ENCODE measurements at regions not wholly inside any gene's neighbourhood (a gene's known extent, or its start where the extent isn't known, plus 50 kb on each side); places are given as distances from the start of the nearest gene placed in this dataset.

DNA sequence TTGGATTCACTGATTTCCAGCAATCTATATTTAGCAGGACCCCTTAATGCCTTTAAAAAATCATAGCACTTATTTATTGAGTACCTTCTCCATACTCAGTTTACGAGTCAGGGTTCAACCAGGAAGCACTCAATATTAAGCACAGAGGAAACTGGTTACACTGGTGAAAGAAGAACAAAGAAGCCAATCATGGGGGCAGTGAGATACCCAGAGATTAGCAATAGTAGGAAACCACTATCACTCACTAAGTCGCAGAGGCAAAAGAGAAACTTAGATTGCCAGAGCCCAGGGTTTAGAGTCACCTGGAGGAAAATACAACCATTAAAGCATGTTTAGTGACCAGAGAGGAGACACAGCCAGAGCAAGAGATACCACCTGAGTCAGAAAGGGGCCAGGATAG is 670.5 kb upstream of the USP24 start:
- no peak for TF ChIP-seq CTCF (IDR thresholded peaks at IDR 0.05; ENCODE audit: insufficient read depth, low read length, missing control alignments)
- DNase-seq (ENCODE audit: low read depth, low spot score): no peak
- no peak overlapping the region for H3K4me3 ChIP-seq (ENCODE audit: low read depth, low read length)
- POLR2A ChIA-PET: no interaction called here
- CTCF ChIA-PET: interaction anchor here (1.1 to 1.5 kb wide), 2 partner anchors 18 to 699 kb away, joined by 3 to 4 read pairs; no protein-coding TSS in a partner anchor

DNA sequence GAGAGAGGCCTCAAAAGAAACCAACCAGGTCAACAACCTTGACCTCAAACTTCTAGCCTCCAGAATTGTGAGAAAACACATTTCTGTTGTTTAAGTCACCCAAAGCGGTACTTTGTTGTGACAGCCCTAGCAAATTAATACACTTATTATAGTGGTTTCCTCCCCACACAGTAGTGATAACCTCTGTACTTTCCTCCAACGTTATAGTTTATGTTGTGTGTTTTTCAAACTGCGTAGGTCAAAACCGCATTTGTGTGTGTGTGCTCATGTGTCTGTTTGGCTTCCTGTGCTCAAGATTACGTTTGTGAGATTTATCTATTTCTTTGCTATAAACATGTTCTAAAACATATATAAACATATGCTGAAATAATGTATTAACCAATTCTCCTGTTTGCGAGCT is 667.8 kb upstream of the USP24 start:
- ChIA-PET POLR2A (no interaction called here), CTCF (no interaction called here)
- DNase-seq (ENCODE audit: low read depth, low spot score): no peak
- no peak overlapping the region for H3K4me3 ChIP-seq (ENCODE audit: low read depth, low read length)
- no peak for TF ChIP-seq CTCF (IDR thresholded peaks at IDR 0.05; ENCODE audit: insufficient read depth, low read length, missing control alignments)

DNA sequence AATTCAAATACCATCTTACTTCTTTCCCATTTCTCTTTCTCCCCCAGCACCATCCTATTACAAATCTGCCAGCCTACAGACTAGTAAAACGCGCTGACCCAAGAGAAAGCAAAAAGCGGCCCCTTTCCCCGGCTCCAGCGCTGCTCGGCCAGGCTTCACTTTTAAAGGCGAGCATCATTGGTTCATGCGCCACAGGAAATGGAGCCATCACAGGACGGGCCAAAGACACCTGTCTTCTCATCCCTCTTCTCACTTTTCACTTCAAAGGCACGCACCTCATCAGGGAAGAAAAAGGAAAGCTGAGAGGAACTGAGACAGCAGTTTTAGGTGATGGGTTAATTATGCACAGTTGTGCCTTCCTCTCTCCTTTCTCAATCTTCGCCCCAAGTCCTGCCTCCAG is 664.2 kb upstream of the USP24 start:
- TF ChIP-seq CTCF (IDR thresholded peaks at IDR 0.05; ENCODE audit: insufficient read depth, low read length, missing control alignments): no peak
- no peak overlapping the region for H3K4me3 ChIP-seq (ENCODE audit: low read depth, low read length)
- DNase-seq (ENCODE audit: low read depth, low spot score): no peak
- ChIA-PET CTCF (no interaction called here), POLR2A (no interaction called here)

- ChIA-PET CTCF (interaction anchor here (1.4 kb wide), 1 partner anchor 17 kb away, joined by 3 read pairs; no protein-coding TSS in a partner anchor), POLR2A (interaction anchor here (1.1 kb wide), 1 partner anchor 10 kb away, joined by 3 read pairs; no protein-coding TSS in a partner anchor)
Observed at GRCh38 chr1:55877437-55878232, 662.5 kb upstream of the USP24 start.

DNA sequence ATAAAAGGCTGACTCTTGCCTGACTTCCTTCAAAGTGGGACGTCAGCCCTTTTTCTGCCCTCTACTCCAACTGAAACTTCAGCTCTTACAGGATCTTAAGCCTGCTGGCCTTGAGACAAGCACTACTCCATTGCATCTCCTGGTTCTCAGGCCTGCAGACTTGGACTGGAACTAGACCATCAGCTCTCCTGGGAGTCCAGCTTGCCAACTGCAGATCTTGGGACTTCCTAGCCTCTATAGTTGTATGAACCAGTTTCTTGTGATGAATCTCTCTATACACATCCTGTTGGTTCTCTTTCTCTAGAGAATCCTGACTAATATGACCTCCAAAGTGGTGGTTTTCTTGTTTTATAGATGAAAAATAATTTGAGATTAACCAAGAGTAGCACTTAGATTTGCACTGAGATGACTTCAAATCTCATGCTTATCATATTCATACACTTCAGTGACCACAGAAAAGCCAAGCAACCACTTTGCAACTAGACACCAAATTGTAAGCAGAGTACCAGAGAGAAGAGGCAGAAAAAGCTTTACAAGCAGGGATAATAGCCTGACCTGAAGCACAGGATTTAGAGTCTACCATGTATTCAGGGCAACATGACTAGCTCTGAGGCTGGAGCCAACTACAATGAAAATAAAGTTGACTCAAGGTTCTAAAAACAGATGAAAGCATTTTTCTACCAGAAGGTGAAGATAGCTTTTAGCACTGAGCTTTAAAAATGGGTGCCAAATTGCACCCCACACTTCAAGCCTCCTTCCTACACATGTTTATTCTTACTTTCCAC is 661.3 kb upstream of the USP24 start:
- CTCF ChIA-PET: interaction anchor here (0.9 to 1.4 kb wide), 2 partner anchors 9 to 18 kb away, joined by 3 to 4 read pairs; no protein-coding TSS in a partner anchor
- TF ChIP-seq CTCF (IDR thresholded peaks at IDR 0.05; ENCODE audit: insufficient read depth, low read length, missing control alignments): no peak
- POLR2A ChIA-PET: interaction anchor here (1.1 kb wide), 1 partner anchor 9 kb away, joined by 3 read pairs; no protein-coding TSS in a partner anchor
- no peak overlapping the region for H3K4me3 ChIP-seq (ENCODE audit: low read depth, low read length)
- no peak for DNase-seq (ENCODE audit: low read depth, low spot score)

More at GRCh38 chr1:55877437-55878232, 662.5 kb upstream of the USP24 start:
- no peak for TF ChIP-seq CTCF (IDR thresholded peaks at IDR 0.05; ENCODE audit: insufficient read depth, low read length, missing control alignments)
- no peak for DNase-seq (ENCODE audit: low read depth, low spot score)
- H3K4me3 ChIP-seq (ENCODE audit: low read depth, low read length): no peak overlapping the region

DNA sequence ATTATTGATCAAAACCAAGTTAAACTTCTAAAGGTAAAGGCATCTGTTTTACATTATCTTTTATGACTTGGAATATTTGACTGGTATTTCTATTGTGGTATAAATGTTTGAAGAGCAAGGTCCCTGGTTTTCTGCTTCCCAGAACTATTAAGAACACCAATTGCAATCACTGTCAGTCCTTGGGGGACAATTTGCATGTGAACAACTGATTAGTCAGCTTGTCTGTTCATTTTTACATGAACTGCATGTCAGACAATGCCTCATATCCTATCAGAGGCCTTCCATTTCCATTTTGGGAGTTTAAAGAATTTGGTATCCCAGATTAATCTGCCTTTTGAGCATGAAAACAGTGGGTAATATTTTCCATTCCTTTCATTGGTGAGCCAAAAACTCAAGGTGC is 654.9 kb upstream of the USP24 start:
- ChIA-PET POLR2A (no interaction called here), CTCF (interaction anchor here (0.7 to 1.9 kb wide), 4 partner anchors 9 to 715 kb away, joined by 3 to 4 read pairs (median 4); no protein-coding TSS in a partner anchor)
- DNase-seq (ENCODE audit: low read depth, low spot score): no peak
- no peak for TF ChIP-seq CTCF (IDR thresholded peaks at IDR 0.05; ENCODE audit: insufficient read depth, low read length, missing control alignments)
- H3K4me3 ChIP-seq (ENCODE audit: low read depth, low read length): no peak overlapping the region

Data from AG04449 (cell line).